K562 (cell line): ENCODE measurements at regions not wholly inside any gene's neighbourhood (a gene's known extent, or its start where the extent isn't known, plus 50 kb on each side); places are given as distances from the start of the nearest gene placed in this dataset.

ENCODE experiments used
- ARHGAP35 ChIP-seq: fragments of 450-650 bp; IDR thresholded peaks from 2 replicates; pipeline ENCODE4 v1.6.1; 2018; ENCODE audit not compliant: partially characterized antibody
- CBX1 ChIP-seq: sonication (generic); IDR thresholded peaks from 2 replicates; pipeline ENCODE4 v1.6.1; 2016; ENCODE audit warnings: antibody characterized with exemption, low read depth, mild to moderate bottlenecking
- FIP1L1 ChIP-seq: fragments of 200-400 bp; formaldehyde crosslinking; IDR thresholded peaks from 2 replicates; pipeline ENCODE4 v1.6.1; 2018; ENCODE audit warnings: mild to moderate bottlenecking, low read depth, low read length; ENCODE audit not compliant: poor library complexity, severe bottlenecking
- MTA3 ChIP-seq: fragments of 450-650 bp; formaldehyde crosslinking; IDR thresholded peaks from 2 replicates; pipeline ENCODE4 v1.6.1; 2017; ENCODE audit warnings: mild to moderate bottlenecking, borderline replicate concordance
- RAD21 ChIP-seq, 2 experiments: fragments of 250-450 bp in 1 of 2; fragments of 450-650 bp in 1 of 2; sonication (Bioruptor Pico) in 1 of 2; formaldehyde crosslinking in 1 of 2; IDR thresholded peaks in 1 of 2; conservative IDR thresholded peaks in 1 of 2; 2 replicates each; pipeline versions ENCODE4 v1.4.0 to v1.8.0; 2020 to 2022; ENCODE audit warnings: mild to moderate bottlenecking in 2 of 2, moderate library complexity in 1 of 2
- ZNF584 ChIP-seq: fragments of 200-800 bp; sonication (Bioruptor generic); IDR thresholded peaks from 2 replicates; pipeline ENCODE4 v1.6.1; 2016; ENCODE audit warnings: low read depth, mild to moderate bottlenecking, missing genetic modification characterization, missing compliant biosample characterization
- ZNF644 ChIP-seq: fragments of 200-800 bp; sonication (Bioruptor generic); IDR thresholded peaks from 2 replicates; pipeline ENCODE4 v1.6.1; 2016; ENCODE audit warnings: low read depth, missing genetic modification characterization, missing compliant biosample characterization
- ZZZ3 ChIP-seq: fragments of 450-650 bp; IDR thresholded peaks from 2 replicates; pipeline ENCODE4 v1.6.1; 2016; ENCODE audit warnings: antibody characterized with exemption, mild to moderate bottlenecking, moderate library complexity
- TF ChIP-seq, protein P1 (sequence below): fragments of 200-600 bp; sonication (generic); IDR thresholded peaks from one replicate; pipeline ENCODE4 v1.6.1; 2012; ENCODE audit warnings: mild to moderate bottlenecking, low read depth, low read length, inconsistent platforms
- TF ChIP-seq, protein P2 (sequence below): fragments of 450-650 bp; IDR thresholded peaks from 2 replicates; pipeline ENCODE4 v1.6.1; 2017; ENCODE audit warnings: antibody characterized with exemption
- TF ChIP-seq, protein P3 (sequence below): sonication (generic); formaldehyde crosslinking; IDR thresholded peaks from 2 replicates; pipeline ENCODE4 v1.8.0; 2022; ENCODE audit warnings: mild to moderate bottlenecking, missing genetic modification reagents

DNA sequence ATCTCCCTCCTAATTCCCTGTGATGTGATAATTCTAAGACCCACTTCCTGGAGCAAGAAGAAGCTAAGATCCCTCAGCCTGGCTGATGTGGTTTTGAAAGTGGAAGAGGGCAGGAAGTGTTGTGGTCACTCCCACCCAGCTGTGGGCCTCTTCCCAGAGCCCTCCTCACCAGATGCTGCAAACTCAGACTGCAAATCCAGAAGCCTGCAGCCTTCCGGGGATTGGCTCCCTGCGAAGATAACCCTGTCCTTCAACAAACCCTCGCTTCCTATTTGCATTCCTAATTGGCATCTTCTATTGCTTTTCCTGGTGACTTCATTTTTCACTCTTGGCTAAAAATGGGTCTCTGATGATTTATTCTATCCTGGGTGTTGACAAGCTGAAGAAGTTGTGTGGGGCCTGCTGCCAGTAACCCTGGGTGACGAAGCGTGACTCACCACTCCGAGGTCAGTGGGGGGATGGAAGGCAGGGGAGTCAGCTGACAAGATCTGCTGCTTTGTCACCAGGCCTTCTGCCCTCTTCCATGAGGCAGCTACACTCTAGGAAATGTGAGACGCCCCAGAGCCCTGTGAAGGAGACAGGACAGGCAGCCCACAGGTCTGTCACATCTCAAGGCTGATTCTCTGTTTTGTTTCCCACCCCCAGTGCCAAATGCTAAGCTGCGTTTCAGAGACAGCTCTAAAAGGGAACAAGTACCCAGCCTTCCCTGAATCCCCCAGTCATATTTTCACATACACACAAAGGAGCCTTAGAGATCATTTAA lies 99.7 kb upstream of the LIPC start (continued):
- TF ChIP-seq, protein P1, sequence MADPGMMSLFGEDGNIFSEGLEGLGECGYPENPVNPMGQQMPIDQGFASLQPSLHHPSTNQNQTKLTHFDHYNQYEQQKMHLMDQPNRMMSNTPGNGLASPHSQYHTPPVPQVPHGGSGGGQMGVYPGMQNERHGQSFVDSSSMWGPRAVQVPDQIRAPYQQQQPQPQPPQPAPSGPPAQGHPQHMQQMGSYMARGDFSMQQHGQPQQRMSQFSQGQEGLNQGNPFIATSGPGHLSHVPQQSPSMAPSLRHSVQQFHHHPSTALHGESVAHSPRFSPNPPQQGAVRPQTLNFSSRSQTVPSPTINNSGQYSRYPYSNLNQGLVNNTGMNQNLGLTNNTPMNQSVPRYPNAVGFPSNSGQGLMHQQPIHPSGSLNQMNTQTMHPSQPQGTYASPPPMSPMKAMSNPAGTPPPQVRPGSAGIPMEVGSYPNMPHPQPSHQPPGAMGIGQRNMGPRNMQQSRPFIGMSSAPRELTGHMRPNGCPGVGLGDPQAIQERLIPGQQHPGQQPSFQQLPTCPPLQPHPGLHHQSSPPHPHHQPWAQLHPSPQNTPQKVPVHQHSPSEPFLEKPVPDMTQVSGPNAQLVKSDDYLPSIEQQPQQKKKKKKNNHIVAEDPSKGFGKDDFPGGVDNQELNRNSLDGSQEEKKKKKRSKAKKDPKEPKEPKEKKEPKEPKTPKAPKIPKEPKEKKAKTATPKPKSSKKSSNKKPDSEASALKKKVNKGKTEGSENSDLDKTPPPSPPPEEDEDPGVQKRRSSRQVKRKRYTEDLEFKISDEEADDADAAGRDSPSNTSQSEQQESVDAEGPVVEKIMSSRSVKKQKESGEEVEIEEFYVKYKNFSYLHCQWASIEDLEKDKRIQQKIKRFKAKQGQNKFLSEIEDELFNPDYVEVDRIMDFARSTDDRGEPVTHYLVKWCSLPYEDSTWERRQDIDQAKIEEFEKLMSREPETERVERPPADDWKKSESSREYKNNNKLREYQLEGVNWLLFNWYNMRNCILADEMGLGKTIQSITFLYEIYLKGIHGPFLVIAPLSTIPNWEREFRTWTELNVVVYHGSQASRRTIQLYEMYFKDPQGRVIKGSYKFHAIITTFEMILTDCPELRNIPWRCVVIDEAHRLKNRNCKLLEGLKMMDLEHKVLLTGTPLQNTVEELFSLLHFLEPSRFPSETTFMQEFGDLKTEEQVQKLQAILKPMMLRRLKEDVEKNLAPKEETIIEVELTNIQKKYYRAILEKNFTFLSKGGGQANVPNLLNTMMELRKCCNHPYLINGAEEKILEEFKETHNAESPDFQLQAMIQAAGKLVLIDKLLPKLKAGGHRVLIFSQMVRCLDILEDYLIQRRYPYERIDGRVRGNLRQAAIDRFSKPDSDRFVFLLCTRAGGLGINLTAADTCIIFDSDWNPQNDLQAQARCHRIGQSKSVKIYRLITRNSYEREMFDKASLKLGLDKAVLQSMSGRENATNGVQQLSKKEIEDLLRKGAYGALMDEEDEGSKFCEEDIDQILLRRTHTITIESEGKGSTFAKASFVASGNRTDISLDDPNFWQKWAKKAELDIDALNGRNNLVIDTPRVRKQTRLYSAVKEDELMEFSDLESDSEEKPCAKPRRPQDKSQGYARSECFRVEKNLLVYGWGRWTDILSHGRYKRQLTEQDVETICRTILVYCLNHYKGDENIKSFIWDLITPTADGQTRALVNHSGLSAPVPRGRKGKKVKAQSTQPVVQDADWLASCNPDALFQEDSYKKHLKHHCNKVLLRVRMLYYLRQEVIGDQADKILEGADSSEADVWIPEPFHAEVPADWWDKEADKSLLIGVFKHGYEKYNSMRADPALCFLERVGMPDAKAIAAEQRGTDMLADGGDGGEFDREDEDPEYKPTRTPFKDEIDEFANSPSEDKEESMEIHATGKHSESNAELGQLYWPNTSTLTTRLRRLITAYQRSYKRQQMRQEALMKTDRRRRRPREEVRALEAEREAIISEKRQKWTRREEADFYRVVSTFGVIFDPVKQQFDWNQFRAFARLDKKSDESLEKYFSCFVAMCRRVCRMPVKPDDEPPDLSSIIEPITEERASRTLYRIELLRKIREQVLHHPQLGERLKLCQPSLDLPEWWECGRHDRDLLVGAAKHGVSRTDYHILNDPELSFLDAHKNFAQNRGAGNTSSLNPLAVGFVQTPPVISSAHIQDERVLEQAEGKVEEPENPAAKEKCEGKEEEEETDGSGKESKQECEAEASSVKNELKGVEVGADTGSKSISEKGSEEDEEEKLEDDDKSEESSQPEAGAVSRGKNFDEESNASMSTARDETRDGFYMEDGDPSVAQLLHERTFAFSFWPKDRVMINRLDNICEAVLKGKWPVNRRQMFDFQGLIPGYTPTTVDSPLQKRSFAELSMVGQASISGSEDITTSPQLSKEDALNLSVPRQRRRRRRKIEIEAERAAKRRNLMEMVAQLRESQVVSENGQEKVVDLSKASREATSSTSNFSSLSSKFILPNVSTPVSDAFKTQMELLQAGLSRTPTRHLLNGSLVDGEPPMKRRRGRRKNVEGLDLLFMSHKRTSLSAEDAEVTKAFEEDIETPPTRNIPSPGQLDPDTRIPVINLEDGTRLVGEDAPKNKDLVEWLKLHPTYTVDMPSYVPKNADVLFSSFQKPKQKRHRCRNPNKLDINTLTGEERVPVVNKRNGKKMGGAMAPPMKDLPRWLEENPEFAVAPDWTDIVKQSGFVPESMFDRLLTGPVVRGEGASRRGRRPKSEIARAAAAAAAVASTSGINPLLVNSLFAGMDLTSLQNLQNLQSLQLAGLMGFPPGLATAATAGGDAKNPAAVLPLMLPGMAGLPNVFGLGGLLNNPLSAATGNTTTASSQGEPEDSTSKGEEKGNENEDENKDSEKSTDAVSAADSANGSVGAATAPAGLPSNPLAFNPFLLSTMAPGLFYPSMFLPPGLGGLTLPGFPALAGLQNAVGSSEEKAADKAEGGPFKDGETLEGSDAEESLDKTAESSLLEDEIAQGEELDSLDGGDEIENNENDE, result no peak
- TF ChIP-seq ZNF584 (CRISPR knock-in tag), result no peak; the same call in 1 of the 2 replicates
- TF ChIP-seq ZZZ3, result no peak
- TF ChIP-seq MTA3, result peak; percentile 91; the same call in 1 of the 2 replicates
- TF ChIP-seq FIP1L1, result no peak
- TF ChIP-seq ARHGAP35, result no peak
- no peak for TF ChIP-seq ZNF644 (tag)
- peak; percentile 12; a peak in 3 of 4 replicates for TF ChIP-seq RAD21 (CRISPR knock-in tag; conservative IDR thresholded peaks at IDR 0.05 in 1 of 2, IDR thresholded peaks at IDR 0.05 in 1 of 2)
- TF ChIP-seq, protein P2, sequence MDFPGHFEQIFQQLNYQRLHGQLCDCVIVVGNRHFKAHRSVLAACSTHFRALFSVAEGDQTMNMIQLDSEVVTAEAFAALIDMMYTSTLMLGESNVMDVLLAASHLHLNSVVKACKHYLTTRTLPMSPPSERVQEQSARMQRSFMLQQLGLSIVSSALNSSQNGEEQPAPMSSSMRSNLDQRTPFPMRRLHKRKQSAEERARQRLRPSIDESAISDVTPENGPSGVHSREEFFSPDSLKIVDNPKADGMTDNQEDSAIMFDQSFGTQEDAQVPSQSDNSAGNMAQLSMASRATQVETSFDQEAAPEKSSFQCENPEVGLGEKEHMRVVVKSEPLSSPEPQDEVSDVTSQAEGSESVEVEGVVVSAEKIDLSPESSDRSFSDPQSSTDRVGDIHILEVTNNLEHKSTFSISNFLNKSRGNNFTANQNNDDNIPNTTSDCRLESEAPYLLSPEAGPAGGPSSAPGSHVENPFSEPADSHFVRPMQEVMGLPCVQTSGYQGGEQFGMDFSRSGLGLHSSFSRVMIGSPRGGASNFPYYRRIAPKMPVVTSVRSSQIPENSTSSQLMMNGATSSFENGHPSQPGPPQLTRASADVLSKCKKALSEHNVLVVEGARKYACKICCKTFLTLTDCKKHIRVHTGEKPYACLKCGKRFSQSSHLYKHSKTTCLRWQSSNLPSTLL, result no peak
- peak; percentile 64; the same call in 1 of the 2 replicates for TF ChIP-seq CBX1
- TF ChIP-seq, protein P3, sequence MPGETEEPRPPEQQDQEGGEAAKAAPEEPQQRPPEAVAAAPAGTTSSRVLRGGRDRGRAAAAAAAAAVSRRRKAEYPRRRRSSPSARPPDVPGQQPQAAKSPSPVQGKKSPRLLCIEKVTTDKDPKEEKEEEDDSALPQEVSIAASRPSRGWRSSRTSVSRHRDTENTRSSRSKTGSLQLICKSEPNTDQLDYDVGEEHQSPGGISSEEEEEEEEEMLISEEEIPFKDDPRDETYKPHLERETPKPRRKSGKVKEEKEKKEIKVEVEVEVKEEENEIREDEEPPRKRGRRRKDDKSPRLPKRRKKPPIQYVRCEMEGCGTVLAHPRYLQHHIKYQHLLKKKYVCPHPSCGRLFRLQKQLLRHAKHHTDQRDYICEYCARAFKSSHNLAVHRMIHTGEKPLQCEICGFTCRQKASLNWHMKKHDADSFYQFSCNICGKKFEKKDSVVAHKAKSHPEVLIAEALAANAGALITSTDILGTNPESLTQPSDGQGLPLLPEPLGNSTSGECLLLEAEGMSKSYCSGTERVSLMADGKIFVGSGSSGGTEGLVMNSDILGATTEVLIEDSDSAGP, result no peak
